ENCODE measurements at regions not wholly inside any gene's neighbourhood (a gene's known extent, or its start where the extent isn't known, plus 50 kb on each side); places are given as distances from the start of the nearest gene placed in this dataset.

GRCh38 chr11:22930816-22931594 lies 70.7 kb upstream of the CCDC179 start:
- TF ChIP-seq CTCF (IDR thresholded peaks at IDR 0.05) (no peak), POLR2A (IDR thresholded peaks at IDR 0.05) (no peak), POLR2AphosphoS5 (IDR thresholded peaks at IDR 0.05) (no peak), EP300 (IDR thresholded peaks at IDR 0.05) (no peak)

Measured in stomach (tissue), 4 donors.